Glomerular endothelial cell (primary cell): ENCODE measurements at regions not wholly inside any gene's neighbourhood (a gene's known extent, or its start where the extent isn't known, plus 50 kb on each side); places are given as distances from the start of the nearest gene placed in this dataset.

Experiments used
- DNase-seq: peaks from one replicate; pipeline ENCODE4 v3.0.0-alpha.2; 2011; ENCODE audit warnings: low read depth, low spot score; ENCODE audit errors: extremely low read depth

- DNase-seq: no peak
These were observed 293.8 kb downstream of the IGSF11 start for GRCh38 chr3:118740722-118741290.

GRCh38 chr3:118742760-118743159 is 291.9 kb downstream of the IGSF11 start:
- no peak for DNase-seq

- no peak for DNase-seq
These were observed 290.5 kb downstream of the IGSF11 start for GRCh38 chr3:118744186-118744585.

- no peak for DNase-seq
These were observed 280.0 kb downstream of the IGSF11 start for GRCh38 chr3:118754406-118755252.

GRCh38 chr3:118755253-118755801 is 279.3 kb downstream of the IGSF11 start:
- DNase-seq: no peak

- DNase-seq: no peak
These were observed 273.9 kb downstream of the IGSF11 start for GRCh38 chr3:118760585-118761290.

- no peak for DNase-seq
These were observed 273.4 kb downstream of the IGSF11 start for GRCh38 chr3:118761291-118761606.

- DNase-seq: no peak
These were observed 268.9 kb downstream of the IGSF11 start for GRCh38 chr3:118765636-118766305.

- DNase-seq: no peak
These were observed 268.4 kb downstream of the IGSF11 start for GRCh38 chr3:118766306-118766669.

- no peak for DNase-seq
These were observed 262.6 kb downstream of the IGSF11 start for GRCh38 chr3:118772036-118772435.

GRCh38 chr3:118772547-118773011 is 262.1 kb downstream of the IGSF11 start:
- no peak for DNase-seq

- DNase-seq: no peak
These were observed 259.6 kb downstream of the IGSF11 start for GRCh38 chr3:118775021-118775420.

- no peak for DNase-seq
These were observed 256.4 kb downstream of the IGSF11 start for GRCh38 chr3:118778201-118778600.

- no peak for DNase-seq
These were observed 253.4 kb downstream of the IGSF11 start for GRCh38 chr3:118781232-118781631.

GRCh38 chr3:118781839-118782238 is 252.8 kb downstream of the IGSF11 start:
- DNase-seq: no peak

- DNase-seq: no peak
These were observed 251.9 kb downstream of the IGSF11 start for GRCh38 chr3:118782755-118783202.

- DNase-seq: no peak
These were observed 249.2 kb downstream of the IGSF11 start for GRCh38 chr3:118785415-118785814.

GRCh38 chr3:118791246-118791645 is 243.4 kb downstream of the IGSF11 start:
- no peak for DNase-seq

GRCh38 chr3:118792191-118792590 is 242.5 kb downstream of the IGSF11 start:
- DNase-seq: no peak

- no peak for DNase-seq
These were observed 241.5 kb downstream of the IGSF11 start for GRCh38 chr3:118793176-118793575.

GRCh38 chr3:118799303-118799702 is 235.3 kb downstream of the IGSF11 start:
- no peak for DNase-seq
